GM12878 (cell line): ENCODE measurements at regions not wholly inside any gene's neighbourhood (a gene's known extent, or its start where the extent isn't known, plus 50 kb on each side); places are given as distances from the start of the nearest gene placed in this dataset.

Source experiments
- ATAC-seq: fragments of 200-7000 bp; cut with Tn5 transposase; 3 replicates; pipeline ENCODE4 v1.9.1; 2020; ENCODE audit warnings: mild to moderate bottlenecking, moderate library complexity
- BruUV-seq: library from RNA; stranded (reverse); fragments of 400-500 nt; replicated peaks from 2 replicates; lab custom pipeline; 2021; lab: Mats Ljungman, UMichigan
- CTCF ChIA-PET: fragments of 300-600 bp; sonication (Branson Sonifier 250); formaldehyde crosslinking; extraction: SDS; loops from one replicate; lab custom pipeline; 2021; ENCODE audit warnings: inconsistent platforms; lab: Yijun Ruan, JAX
- POLR2A ChIA-PET: fragments of 350-600 bp; formaldehyde crosslinking; extraction: SDS; loops from one replicate; lab custom pipeline; 2021; ENCODE audit warnings: inconsistent platforms; lab: Charles Lee
- RAD21 ChIA-PET: fragments of 300-600 bp; sonication (Branson Sonifier 250); formaldehyde crosslinking; loops from one replicate; lab custom pipeline; 2023; ENCODE audit warnings: antibody characterized with exemption; ENCODE audit not compliant: unreplicated experiment; lab: Charles Lee
- SMC1A ChIA-PET: fragments of 300-600 bp; sonication (Branson Sonifier 250); formaldehyde crosslinking; loops from one replicate; lab custom pipeline; 2023; ENCODE audit not compliant: unreplicated experiment, uncharacterized antibody; lab: Charles Lee
- DNase-seq: peaks from one replicate; pipeline ENCODE4 v3.0.0-alpha.2; 2011; ENCODE audit warnings: low read depth, low spot score
- FAIRE-seq: peaks from 3 replicates; lab custom pipeline; 2011; peaks lifted over from hg19 to GRCh38; lab: Jason Lieb, UNC
- H2AFZ ChIP-seq: 2 replicates; pipeline ENCODE4 v1.6.0; 2011; ENCODE audit warnings: low read depth, low read length, control low read depth; ENCODE audit not compliant: control insufficient read depth
- H3K27ac ChIP-seq: 2 replicates; pipeline ENCODE4 v1.5.1; 2011; ENCODE audit warnings: control low read depth; ENCODE audit not compliant: control insufficient read depth, insufficient read depth
- H3K27me3 ChIP-seq, 2 experiments: replicated peaks in 1 of 2; 2 replicates each; pipeline versions ENCODE4 v1.6.0 to v1.6.1; 2011; ENCODE audit warnings: low read length in 1 of 2; ENCODE audit not compliant: control insufficient read depth in 2 of 2, insufficient read depth in 2 of 2
- H3K36me3 ChIP-seq, 2 experiments: 2 replicates each; pipeline ENCODE4 v1.5.1; 2011; ENCODE audit warnings: low read length in 1 of 2; ENCODE audit not compliant: control insufficient read depth in 2 of 2, insufficient read depth in 2 of 2
- H3K4me1 ChIP-seq: 2 replicates; pipeline ENCODE4 v1.6.1; 2011; ENCODE audit warnings: mild to moderate bottlenecking, low read length, moderate library complexity, mixed read lengths; ENCODE audit not compliant: control insufficient read depth, insufficient read depth
- H3K4me2 ChIP-seq: 2 replicates; pipeline ENCODE4 v1.6.0; 2011; ENCODE audit warnings: control low read depth; ENCODE audit not compliant: control insufficient read depth, insufficient read depth
- H3K4me3 ChIP-seq: fragments of 200-600 bp; sonication (generic); 2 replicates; pipeline ENCODE4 v1.5.1; 2016
- H3K79me2 ChIP-seq: 2 replicates; pipeline ENCODE4 v1.6.0; 2011; ENCODE audit warnings: low read length; ENCODE audit not compliant: control insufficient read depth, insufficient read depth
- H3K9ac ChIP-seq: 2 replicates; pipeline ENCODE4 v1.8.0; 2011; ENCODE audit warnings: low read length, control low read depth, mixed read lengths; ENCODE audit not compliant: control insufficient read depth, insufficient read depth
- H3K9me3 ChIP-seq: replicated peaks from 3 replicates; pipeline ENCODE4 v1.5.1; 2011; ENCODE audit warnings: mild to moderate bottlenecking, low read length; ENCODE audit not compliant: control insufficient read depth, insufficient read depth
- H4K20me1 ChIP-seq: 2 replicates; pipeline ENCODE4 v1.6.0; 2011; ENCODE audit not compliant: control insufficient read depth, insufficient read depth
- BCL3 ChIP-seq: IDR thresholded peaks from 2 replicates; pipeline ENCODE4 v1.6.1; 2011; ENCODE audit warnings: borderline replicate concordance, low read depth, mild to moderate bottlenecking, moderate library complexity, low read length; ENCODE audit not compliant: insufficient read depth, poor library complexity, severe bottlenecking
- BHLHE40 ChIP-seq, 2 experiments: fragments of 450-650 bp in 1 of 2; IDR thresholded peaks; 2 replicates each; pipeline ENCODE4 v1.6.1; 2011 to 2017; ENCODE audit warnings: low read depth in 2 of 2, borderline replicate concordance in 1 of 2, improper control_type of control experiment in 1 of 2, low read length in 1 of 2, mild to moderate bottlenecking in 1 of 2
- CHD4 ChIP-seq: fragments of 200-600 bp; sonication (generic); IDR thresholded peaks from 2 replicates; pipeline ENCODE4 v1.6.1; 2016; ENCODE audit warnings: mild to moderate bottlenecking
- E2F4 ChIP-seq: IDR thresholded peaks from 2 replicates; pipeline ENCODE4 v1.6.1; 2012; ENCODE audit warnings: low read depth, low read length, improper control_type of control experiment
- IKZF2 ChIP-seq, 2 experiments: fragments of 450-650 bp; IDR thresholded peaks; 2 replicates each; pipeline ENCODE4 v1.6.1; 2017; ENCODE audit warnings: mild to moderate bottlenecking in 2 of 2, moderate library complexity in 2 of 2
- MXI1 ChIP-seq: fragments of 150-350 bp; IDR thresholded peaks from 2 replicates; pipeline ENCODE4 v1.6.1; 2011; ENCODE audit warnings: low read depth, mild to moderate bottlenecking, inconsistent platforms, low read length, improper control_type of control experiment
- POLR2AphosphoS2 ChIP-seq: IDR thresholded peaks from 2 replicates; pipeline ENCODE4 v1.6.1; 2011; ENCODE audit warnings: low read depth, mild to moderate bottlenecking, low read length, improper control_type of control experiment, moderate library complexity
- PRDM15 ChIP-seq: fragments of 450-650 bp; formaldehyde crosslinking; IDR thresholded peaks from 2 replicates; pipeline ENCODE4 v1.4.0; 2020; ENCODE audit warnings: mild to moderate bottlenecking, moderate library complexity
- RAD51 ChIP-seq: fragments of 450-650 bp; IDR thresholded peaks from 2 replicates; pipeline ENCODE4 v1.6.1; 2016; ENCODE audit warnings: moderate library complexity, mild to moderate bottlenecking, inconsistent platforms
- TAF1 ChIP-seq: IDR thresholded peaks from 2 replicates; pipeline ENCODE4 v1.6.1; 2011; ENCODE audit warnings: mild to moderate bottlenecking, low read depth, low read length, borderline replicate concordance
- TCF12 ChIP-seq: IDR thresholded peaks from 2 replicates; pipeline ENCODE4 v1.6.1; 2011; ENCODE audit warnings: low read depth, mild to moderate bottlenecking, low read length
- ZBED1 ChIP-seq: IDR thresholded peaks from 2 replicates; pipeline ENCODE4 v1.6.1; 2016; ENCODE audit warnings: borderline replicate concordance
- WGBS: methylation state at CpG from one replicate; pipeline ENCODE4 v1.1.6; 2016; ENCODE audit warnings: low lambda C conversion rate; ENCODE audit not compliant: insufficient replicate concordance, insufficient coverage; ENCODE audit errors: missing lambda C conversion rate; 5-methylcytosine and 5-hydroxymethylcytosine counted together
- in situ Hi-C: fragments of 300-500 bp; cut with MboI; formaldehyde crosslinking; loops from 9 replicates; pipeline ENCODE4 v1.14.3; 2018; ENCODE audit warnings: mixed read lengths
- intact Hi-C: fragments of 100-400 bp; cut with micrococcal nuclease; formaldehyde crosslinking; loops from one replicate; pipeline ENCODE4 v1.14.2; 2022; ENCODE audit not compliant: unreplicated experiment
- TF ChIP-seq, protein P1 (sequence below): IDR thresholded peaks from 2 replicates; pipeline ENCODE4 v1.6.1; 2012; ENCODE audit warnings: mild to moderate bottlenecking, low read depth, low read length
- TF ChIP-seq, protein P2 (sequence below): fragments of 150-350 bp; IDR thresholded peaks from 2 replicates; pipeline ENCODE4 v1.6.1; 2014; ENCODE audit warnings: mild to moderate bottlenecking, low read depth, low read length

GRCh38 chr11:133699071-133699470, 146.2 kb downstream of the SPATA19 start:
- H2AFZ ChIP-seq: no peak overlapping the region
- in situ Hi-C loops (no loop called here), intact Hi-C loops (no loop called here)
- no peak overlapping the region for H3K4me2 ChIP-seq
- H3K4me3 ChIP-seq: no peak overlapping the region
- FAIRE-seq (no peak), ATAC-seq (no peak), DNase-seq (no peak)
- SMC1A ChIA-PET: no interaction called here
- H3K27ac ChIP-seq: no peak overlapping the region
- no TSS peak for BruUV-seq
- H3K9ac ChIP-seq: no peak overlapping the region
- no peaks in the 10 kb centered on the region for H3K9me3 ChIP-seq
- no peaks in the 10 kb centered on the region; a peak in 1 of 4 replicates for H3K27me3 ChIP-seq
- 0% methylated on average over 5 of the region's 5 CpGs for WGBS
- H3K36me3 ChIP-seq: no peaks in the 10 kb centered on the region
- no peaks in the 10 kb centered on the region for H3K4me1 ChIP-seq
- CTCF ChIA-PET: no interaction called here
- RAD21 ChIA-PET: no interaction called here
- no peaks in the 10 kb centered on the region for H3K79me2 ChIP-seq
- no peaks in the 10 kb centered on the region for H4K20me1 ChIP-seq
- POLR2A ChIA-PET: no interaction called here
- TF ChIP-seq POLR2AphosphoS2 (no peak), PRDM15 (CRISPR knock-in tag) (no peak), BHLHE40 (IDR thresholded peaks at IDR 0.05; ENCODE audit: borderline replicate concordance in 1 of 2, low read depth in 2 of 2, low read length in 1 of 2) (no peak), TAF1 (no peak), CHD4 (no peak), ZBED1 (no peak), MXI1 (no peak), TCF12 (no peak), IKZF2 (IDR thresholded peaks at IDR 0.05) (no peak), RAD51 (no peak), BCL3 (no peak), E2F4 (no peak)
- TF ChIP-seq, protein P1, sequence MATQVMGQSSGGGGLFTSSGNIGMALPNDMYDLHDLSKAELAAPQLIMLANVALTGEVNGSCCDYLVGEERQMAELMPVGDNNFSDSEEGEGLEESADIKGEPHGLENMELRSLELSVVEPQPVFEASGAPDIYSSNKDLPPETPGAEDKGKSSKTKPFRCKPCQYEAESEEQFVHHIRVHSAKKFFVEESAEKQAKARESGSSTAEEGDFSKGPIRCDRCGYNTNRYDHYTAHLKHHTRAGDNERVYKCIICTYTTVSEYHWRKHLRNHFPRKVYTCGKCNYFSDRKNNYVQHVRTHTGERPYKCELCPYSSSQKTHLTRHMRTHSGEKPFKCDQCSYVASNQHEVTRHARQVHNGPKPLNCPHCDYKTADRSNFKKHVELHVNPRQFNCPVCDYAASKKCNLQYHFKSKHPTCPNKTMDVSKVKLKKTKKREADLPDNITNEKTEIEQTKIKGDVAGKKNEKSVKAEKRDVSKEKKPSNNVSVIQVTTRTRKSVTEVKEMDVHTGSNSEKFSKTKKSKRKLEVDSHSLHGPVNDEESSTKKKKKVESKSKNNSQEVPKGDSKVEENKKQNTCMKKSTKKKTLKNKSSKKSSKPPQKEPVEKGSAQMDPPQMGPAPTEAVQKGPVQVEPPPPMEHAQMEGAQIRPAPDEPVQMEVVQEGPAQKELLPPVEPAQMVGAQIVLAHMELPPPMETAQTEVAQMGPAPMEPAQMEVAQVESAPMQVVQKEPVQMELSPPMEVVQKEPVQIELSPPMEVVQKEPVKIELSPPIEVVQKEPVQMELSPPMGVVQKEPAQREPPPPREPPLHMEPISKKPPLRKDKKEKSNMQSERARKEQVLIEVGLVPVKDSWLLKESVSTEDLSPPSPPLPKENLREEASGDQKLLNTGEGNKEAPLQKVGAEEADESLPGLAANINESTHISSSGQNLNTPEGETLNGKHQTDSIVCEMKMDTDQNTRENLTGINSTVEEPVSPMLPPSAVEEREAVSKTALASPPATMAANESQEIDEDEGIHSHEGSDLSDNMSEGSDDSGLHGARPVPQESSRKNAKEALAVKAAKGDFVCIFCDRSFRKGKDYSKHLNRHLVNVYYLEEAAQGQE: no peak
- TF ChIP-seq, protein P2, sequence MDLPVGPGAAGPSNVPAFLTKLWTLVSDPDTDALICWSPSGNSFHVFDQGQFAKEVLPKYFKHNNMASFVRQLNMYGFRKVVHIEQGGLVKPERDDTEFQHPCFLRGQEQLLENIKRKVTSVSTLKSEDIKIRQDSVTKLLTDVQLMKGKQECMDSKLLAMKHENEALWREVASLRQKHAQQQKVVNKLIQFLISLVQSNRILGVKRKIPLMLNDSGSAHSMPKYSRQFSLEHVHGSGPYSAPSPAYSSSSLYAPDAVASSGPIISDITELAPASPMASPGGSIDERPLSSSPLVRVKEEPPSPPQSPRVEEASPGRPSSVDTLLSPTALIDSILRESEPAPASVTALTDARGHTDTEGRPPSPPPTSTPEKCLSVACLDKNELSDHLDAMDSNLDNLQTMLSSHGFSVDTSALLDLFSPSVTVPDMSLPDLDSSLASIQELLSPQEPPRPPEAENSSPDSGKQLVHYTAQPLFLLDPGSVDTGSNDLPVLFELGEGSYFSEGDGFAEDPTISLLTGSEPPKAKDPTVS: no peak
